SK-MEL-5 (cell line): ENCODE measurements at regions not wholly inside any gene's neighbourhood (a gene's known extent, or its start where the extent isn't known, plus 50 kb on each side); places are given as distances from the start of the nearest gene placed in this dataset.
"Not testable (repeated sequence)": the region's sequence is repeated elsewhere in the genome, so short reads cannot be mapped to it uniquely, and the experiment has no call there.

Experiments
- DNase-seq: peaks from one replicate; pipeline ENCODE4 v3.0.0-alpha.2; 2016; ENCODE audit warnings: low read depth, low spot score
- in situ Hi-C: cut with HindIII; loops from 2 replicates; pipeline ENCODE4 v1.10.0; 2016; ENCODE audit warnings: low sequenced_read_pairs, high pct_unique_total_duplicates, low pct_unique_long_range_greater_than_20kb

- in situ Hi-C loops = no loop called here
- no peak for DNase-seq
Observed at GRCh38 chr7:108861071-108861470, 291.4 kb downstream of the DNAJB9 start.

GRCh38 chr7:108863227-108863848 is 293.7 kb downstream of the DNAJB9 start:
- DNase-seq = no peak
- in situ Hi-C loops = no loop called here

GRCh38 chr7:108869070-108869469 is 299.4 kb downstream of the DNAJB9 start:
- in situ Hi-C loops = no loop called here

GRCh38 chr7:108875139-108875538 is 305.5 kb downstream of the DNAJB9 start:
- in situ Hi-C loops = no loop called here
- peak; percentile 70 for DNase-seq

More at GRCh38 chr7:108869070-108869469, 299.4 kb downstream of the DNAJB9 start:
- no peak for DNase-seq

- in situ Hi-C loops = no loop called here
Observed at GRCh38 chr7:108890862-108891261, 321.2 kb downstream of the DNAJB9 start.

GRCh38 chr7:108908456-108908855 is 338.8 kb downstream of the DNAJB9 start:
- in situ Hi-C loops = no loop called here
- DNase-seq = no peak

More at GRCh38 chr7:108890862-108891261, 321.2 kb downstream of the DNAJB9 start:
- no peak for DNase-seq

GRCh38 chr7:108911016-108911415 is 341.3 kb downstream of the DNAJB9 start:
- no peak for DNase-seq
- in situ Hi-C loops = no loop called here

GRCh38 chr7:108920490-108920889 is 350.8 kb downstream of the DNAJB9 start:
- DNase-seq = no peak
- in situ Hi-C loops = no loop called here

- in situ Hi-C loops, DNase-seq: not testable (repeated sequence)
Observed at GRCh38 chr7:108943048-108943447, 373.4 kb downstream of the DNAJB9 start.

GRCh38 chr7:108947526-108947925 is 377.9 kb downstream of the DNAJB9 start:
- in situ Hi-C loops = no loop called here
- DNase-seq = no peak

GRCh38 chr7:108972004-108972403 is 402.3 kb downstream of the DNAJB9 start:
- DNase-seq = no peak
- in situ Hi-C loops = no loop called here

GRCh38 chr7:108973075-108973474 is 403.4 kb downstream of the DNAJB9 start:
- in situ Hi-C loops = no loop called here
- DNase-seq = peak; percentile 45

- no peak for DNase-seq
- in situ Hi-C loops = no loop called here
Observed at GRCh38 chr7:108974641-108975040, 405.0 kb downstream of the DNAJB9 start.

GRCh38 chr7:108985037-108985436 is 415.4 kb downstream of the DNAJB9 start:
- DNase-seq = no peak
- in situ Hi-C loops = no loop called here

- in situ Hi-C loops = no loop called here
- DNase-seq = no peak
Observed at GRCh38 chr7:108989319-108989718, 419.6 kb downstream of the DNAJB9 start.

GRCh38 chr7:108997480-108997879 is 427.8 kb downstream of the DNAJB9 start:
- DNase-seq = no peak
- in situ Hi-C loops = no loop called here

GRCh38 chr7:109003742-109004141 is 434.1 kb downstream of the DNAJB9 start:
- in situ Hi-C loops = no loop called here
- peak; percentile 21 for DNase-seq

- in situ Hi-C loops = no loop called here
- DNase-seq = no peak
Observed at GRCh38 chr7:109009636-109010035, 440.0 kb downstream of the DNAJB9 start.

GRCh38 chr7:109020251-109020650 is 450.6 kb downstream of the DNAJB9 start:
- DNase-seq = no peak

GRCh38 chr7:109021390-109021789 is 451.7 kb downstream of the DNAJB9 start:
- in situ Hi-C loops = no loop called here
- DNase-seq = no peak

More at GRCh38 chr7:109020251-109020650, 450.6 kb downstream of the DNAJB9 start:
- in situ Hi-C loops = no loop called here
